GM12864 (cell line): ENCODE measurements at regions not wholly inside any gene's neighbourhood (a gene's known extent, or its start where the extent isn't known, plus 50 kb on each side); places are given as distances from the start of the nearest gene placed in this dataset.

Experiments
- DNase-seq: peaks from one replicate; pipeline ENCODE4 v3.0.0-alpha.2; 2011; ENCODE audit warnings: low read depth
- H3K4me3 ChIP-seq: 2 replicates; pipeline ENCODE4 v1.5.1; 2011; ENCODE audit warnings: mild to moderate bottlenecking, low read depth, low read length, control low read depth
- CTCF ChIP-seq: IDR thresholded peaks from 2 replicates; pipeline ENCODE4 v1.5.1; 2011; ENCODE audit warnings: low read depth, mild to moderate bottlenecking, moderate library complexity, low read length, control low read depth, inconsistent platforms; ENCODE audit errors: missing control alignments

DNA sequence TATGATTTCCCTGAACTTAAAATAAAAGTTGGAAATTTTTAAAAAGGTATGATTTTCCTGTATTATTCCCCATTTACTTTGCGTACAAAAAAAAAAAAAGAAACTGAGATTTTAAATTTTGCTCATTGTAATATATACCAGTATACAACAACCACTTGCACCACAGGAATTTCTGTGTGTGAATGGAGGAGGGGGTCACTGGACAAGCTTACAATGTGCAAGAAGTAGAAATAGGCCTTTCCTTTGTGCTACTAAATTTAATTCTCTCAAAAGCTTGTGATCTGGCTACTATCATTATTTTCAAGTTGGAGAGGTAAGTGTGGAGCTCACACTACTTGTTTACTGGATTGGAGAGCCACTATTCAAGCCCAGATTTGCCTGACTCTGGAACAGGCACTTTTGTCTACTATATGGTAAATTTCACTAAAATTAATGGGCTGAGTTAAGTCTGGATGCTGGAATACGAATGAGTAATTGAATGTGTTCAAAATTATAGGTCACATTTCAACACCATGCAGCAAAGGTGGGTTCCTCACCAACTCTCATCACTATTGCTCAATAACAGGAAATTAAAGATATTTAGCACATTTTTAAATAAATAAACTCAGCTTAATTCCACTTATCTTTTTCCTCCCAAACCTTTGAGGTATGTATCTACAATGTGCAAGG lies 148.0 kb upstream of the MBNL1 start:
- no peak for DNase-seq
- TF ChIP-seq CTCF, result no peak
- H3K4me3 ChIP-seq, result no peak overlapping the region

DNA sequence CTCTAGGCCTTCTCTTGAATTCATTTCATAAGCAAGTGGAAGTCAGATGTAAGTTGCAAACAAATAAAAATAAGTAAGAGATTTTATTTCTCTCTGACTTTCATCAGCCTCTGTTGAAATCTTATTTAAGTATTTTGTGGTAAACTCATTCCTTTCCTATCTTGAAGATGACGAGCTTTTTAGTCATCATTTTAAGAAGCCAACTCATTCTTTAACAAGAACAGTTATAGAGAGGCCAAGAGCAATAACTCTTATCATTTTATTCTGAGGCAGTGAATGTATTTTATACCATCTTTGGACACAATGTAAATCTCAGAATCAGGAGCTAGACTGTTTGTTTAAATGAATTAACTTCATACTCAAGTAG lies 147.5 kb upstream of the MBNL1 start:
- no peak for DNase-seq
- no peak for TF ChIP-seq CTCF
- H3K4me3 ChIP-seq, result no peak overlapping the region

DNA sequence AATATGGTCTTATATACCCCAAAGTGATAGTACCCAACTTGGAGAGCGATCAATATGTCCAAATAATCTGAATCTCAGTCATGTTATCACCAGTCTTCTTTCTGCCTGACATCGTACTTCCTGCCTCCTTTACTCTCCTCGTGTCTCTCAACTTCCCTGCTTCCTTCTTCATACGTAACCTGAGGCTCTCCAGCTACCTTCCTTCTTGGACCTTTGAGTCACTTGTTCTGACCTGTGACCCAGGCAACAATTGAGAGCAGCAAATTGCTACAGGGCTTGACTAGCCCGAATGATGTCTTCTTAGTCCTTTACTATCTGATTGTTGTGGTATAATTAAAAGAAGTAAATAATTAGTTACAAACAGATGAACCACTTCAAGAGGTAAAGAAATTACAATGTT lies 145.9 kb upstream of the MBNL1 start:
- TF ChIP-seq CTCF, result no peak
- no peak for DNase-seq
- H3K4me3 ChIP-seq, result no peak overlapping the region

- no peak for TF ChIP-seq CTCF
- DNase-seq, result no peak
- no peak overlapping the region for H3K4me3 ChIP-seq
Observed at GRCh38 chr3:152123457-152123856, 145.3 kb upstream of the MBNL1 start.

GRCh38 chr3:152126260-152126659 lies 142.5 kb upstream of the MBNL1 start:
- H3K4me3 ChIP-seq, result no peak overlapping the region
- DNase-seq, result no peak
- TF ChIP-seq CTCF, result no peak

DNA sequence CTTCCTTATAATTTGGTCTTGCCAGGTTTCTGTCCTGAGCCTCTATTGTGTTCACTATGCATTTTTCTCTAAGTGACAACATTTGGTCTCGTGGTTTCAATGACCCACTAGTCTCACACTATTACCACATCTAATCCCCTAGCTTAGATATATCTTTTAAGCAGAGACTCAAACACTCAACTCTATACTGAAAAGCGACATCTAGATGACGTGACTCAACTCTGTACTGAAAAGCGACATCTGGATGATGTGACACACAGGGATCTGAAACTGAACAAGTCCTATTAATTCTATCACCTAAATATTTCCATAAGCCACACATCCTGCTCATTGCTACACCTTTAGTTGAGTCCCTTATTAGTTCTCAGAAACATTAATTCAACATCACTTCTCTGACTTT lies 141.7 kb upstream of the MBNL1 start:
- H3K4me3 ChIP-seq, result no peak overlapping the region
- no peak for TF ChIP-seq CTCF
- DNase-seq, result peak; percentile 90

GRCh38 chr3:152128356-152128755 lies 140.4 kb upstream of the MBNL1 start:
- no peak for DNase-seq
- no peak overlapping the region for H3K4me3 ChIP-seq
- no peak for TF ChIP-seq CTCF
